HG03280 (cell line): ENCODE measurements at regions not wholly inside any gene's neighbourhood (a gene's known extent, or its start where the extent isn't known, plus 50 kb on each side); places are given as distances from the start of the nearest gene placed in this dataset.
"Not testable (repeated sequence)": the region's sequence is repeated elsewhere in the genome, so short reads cannot be mapped to it uniquely, and the experiment has no call there.

Experiments used
- ATAC-seq: cut with Tn5 transposase; IDR thresholded peaks from one replicate; pipeline ENCODE4 v1.9.1; 2021; ENCODE audit warnings: mild to moderate bottlenecking, moderate library complexity; ENCODE audit not compliant: unreplicated experiment

- no peak for ATAC-seq
Measured at GRCh38 chr3:31314258-31314657, 218.5 kb upstream of the STT3B start.

GRCh38 chr3:31319332-31319731 lies 213.4 kb upstream of the STT3B start:
- no peak for ATAC-seq

- ATAC-seq = no peak
Measured at GRCh38 chr3:31321620-31322019, 211.1 kb upstream of the STT3B start.

- no peak for ATAC-seq
Measured at GRCh38 chr3:31322460-31322859, 210.3 kb upstream of the STT3B start.

GRCh38 chr3:31327826-31328357 lies 204.8 kb upstream of the STT3B start:
- not testable (repeated sequence) for ATAC-seq

GRCh38 chr3:31331278-31331677 lies 201.4 kb upstream of the STT3B start:
- ATAC-seq = no peak

GRCh38 chr3:31341130-31341529 lies 191.6 kb upstream of the STT3B start:
- no peak for ATAC-seq

- ATAC-seq = no peak
Measured at GRCh38 chr3:31343075-31343474, 189.7 kb upstream of the STT3B start.

- ATAC-seq = no peak
Measured at GRCh38 chr3:31345581-31345980, 187.1 kb upstream of the STT3B start.

- ATAC-seq = no peak
Measured at GRCh38 chr3:31346542-31346979, 186.2 kb upstream of the STT3B start.

- no peak for ATAC-seq
Measured at GRCh38 chr3:31349001-31349748, 183.6 kb upstream of the STT3B start.

GRCh38 chr3:31350307-31350706 lies 182.4 kb upstream of the STT3B start:
- ATAC-seq = no peak

- no peak for ATAC-seq
Measured at GRCh38 chr3:31352331-31352730, 180.4 kb upstream of the STT3B start.

GRCh38 chr3:31353166-31353565 lies 179.6 kb upstream of the STT3B start:
- ATAC-seq = no peak

- ATAC-seq = no peak
Measured at GRCh38 chr3:31354373-31354772, 178.4 kb upstream of the STT3B start.

- no peak for ATAC-seq
Measured at GRCh38 chr3:31355807-31356206, 176.9 kb upstream of the STT3B start.

- ATAC-seq = no peak
Measured at GRCh38 chr3:31356941-31357340, 175.8 kb upstream of the STT3B start.

- ATAC-seq = no peak
Measured at GRCh38 chr3:31357451-31357850, 175.3 kb upstream of the STT3B start.

GRCh38 chr3:31358473-31359070 lies 174.2 kb upstream of the STT3B start:
- ATAC-seq = no peak

GRCh38 chr3:31361371-31362273 lies 171.1 kb upstream of the STT3B start:
- no peak for ATAC-seq

GRCh38 chr3:31364188-31364587 lies 168.5 kb upstream of the STT3B start:
- no peak for ATAC-seq
